HCT116 (cell line): ENCODE measurements at regions not wholly inside any gene's neighbourhood (a gene's known extent, or its start where the extent isn't known, plus 50 kb on each side); places are given as distances from the start of the nearest gene placed in this dataset.

ENCODE experiments used
- ATAC-seq: fragments of 200-7000 bp; cut with Tn5 transposase; 2 replicates; pipeline ENCODE4 v1.9.1; 2020; ENCODE audit warnings: mild to moderate bottlenecking, moderate library complexity
- BruUV-seq: library from RNA; stranded (reverse); fragments of 400-500 nt; replicated peaks from 2 replicates; lab custom pipeline; 2021; lab: Mats Ljungman, UMichigan
- CTCF ChIA-PET: fragments of 300-600 bp; sonication (Branson Sonifier 250); formaldehyde crosslinking; loops from one replicate; lab custom pipeline; 2021; ENCODE audit warnings: antibody characterized with exemption; lab: Charles Lee
- POLR2A ChIA-PET: fragments of 300-600, 350-600 bp; sonication (Branson Sonifier 250); formaldehyde crosslinking; loops from one replicate; lab custom pipeline; 2021; ENCODE audit warnings: antibody characterized with exemption; lab: Charles Lee
- RAD21 ChIA-PET, 2 experiments: fragments of 300-600 bp; sonication (Branson Sonifier 250); formaldehyde crosslinking; loops; one replicate each; lab custom pipeline; 2023; ENCODE audit warnings: low total read pairs in 2 of 2; ENCODE audit not compliant: uncharacterized antibody in 2 of 2, unreplicated experiment in 2 of 2, low non-redundant PET in 1 of 2; lab: Charles Lee
- DNase-seq: peaks from one replicate; pipeline ENCODE4 v3.0.0-alpha.2; 2010; ENCODE audit warnings: low read depth, low spot score
- H2AFZ ChIP-seq: fragments of 200-600 bp; shearing (Covaris generic), sonication (generic); 2 replicates; pipeline ENCODE4 v1.6.1; 2017; ENCODE audit warnings: low read depth, mixed run types, mixed read lengths, antibody characterized with exemption, low read length; ENCODE audit not compliant: poor library complexity, severe bottlenecking
- H3K27ac ChIP-seq: 2 replicates; pipeline ENCODE4 v1.5.1; 2012; ENCODE audit warnings: low read depth, low read length
- H3K27me3 ChIP-seq: fragments of 200-600 bp; sonication (generic); 2 replicates; pipeline ENCODE4 v1.6.1; 2016; ENCODE audit warnings: mixed run types, low read length, mixed read lengths; ENCODE audit not compliant: insufficient read depth
- H3K36me3 ChIP-seq, 2 experiments: fragments of 200-500 bp in 1 of 2; fragments of 200-600 bp in 1 of 2; sonication (Bioruptor generic) in 1 of 2; sonication (generic) in 1 of 2; 2 replicates each; pipeline versions ENCODE4 v1.5.1 to v1.6.1; 2014 to 2016; ENCODE audit warnings: low read length in 2 of 2, inconsistent platforms in 1 of 2, mixed read lengths in 1 of 2, mixed run types in 1 of 2; ENCODE audit not compliant: insufficient read depth in 2 of 2, control insufficient read depth in 1 of 2
- H3K4me1 ChIP-seq, 2 experiments: fragments of 200-600 bp in 1 of 2; sonication (generic) in 1 of 2; 2 replicates each; pipeline versions ENCODE4 v1.5.1 to v1.6.1; 2012 to 2017; ENCODE audit warnings: low read length in 2 of 2, inconsistent platforms in 1 of 2, mild to moderate bottlenecking in 1 of 2, mixed read lengths in 1 of 2, mixed run types in 1 of 2, moderate library complexity in 1 of 2; ENCODE audit not compliant: insufficient read depth in 2 of 2, control insufficient read depth in 1 of 2
- H3K4me2 ChIP-seq: fragments of 200-600 bp; sonication (generic); 2 replicates; pipeline ENCODE4 v1.6.1; 2017; ENCODE audit warnings: mixed run types, low read length, mixed read lengths
- H3K4me3 ChIP-seq, 2 experiments: fragments of 200-600 bp in 1 of 2; sonication (generic) in 1 of 2; replicated peaks in 1 of 2; 2 replicates each; pipeline ENCODE4 v1.5.1; 2011 to 2016; ENCODE audit warnings: low read length in 2 of 2, control low read depth in 1 of 2, low read depth in 1 of 2, mild to moderate bottlenecking in 1 of 2, mixed read lengths in 1 of 2, mixed run types in 1 of 2
- H3K79me2 ChIP-seq: fragments of 200-600 bp; sonication (generic); 2 replicates; pipeline ENCODE4 v1.6.1; 2017; ENCODE audit warnings: mild to moderate bottlenecking, mixed run types, low read length, moderate library complexity, mixed read lengths; ENCODE audit not compliant: insufficient read depth
- H3K9ac ChIP-seq: fragments of 200-600 bp; sonication (generic); 2 replicates; pipeline ENCODE4 v1.6.1; 2016; ENCODE audit warnings: low read length, mixed read lengths
- H3K9me2 ChIP-seq: fragments of 200-600 bp; sonication (generic), shearing (Covaris generic); 2 replicates; pipeline ENCODE4 v1.6.1; 2017; ENCODE audit warnings: mixed run types, mild to moderate bottlenecking, moderate library complexity; ENCODE audit not compliant: insufficient read depth
- H3K9me3 ChIP-seq, 2 experiments: fragments of 200-500 bp in 1 of 2; fragments of 200-600 bp in 1 of 2; sonication (Bioruptor generic) in 1 of 2; sonication (generic) in 1 of 2; 2 replicates each; pipeline ENCODE4 v1.6.1; 2014 to 2017; ENCODE audit warnings: low read length in 2 of 2, mixed read lengths in 2 of 2, inconsistent platforms in 1 of 2, low read depth in 1 of 2, mild to moderate bottlenecking in 1 of 2, mixed run types in 1 of 2, moderate library complexity in 1 of 2; ENCODE audit not compliant: control insufficient read depth in 1 of 2, insufficient read depth in 1 of 2
- H4K20me1 ChIP-seq: fragments of 200-600 bp; sonication (generic), shearing (Covaris generic); 2 replicates; pipeline ENCODE4 v1.6.1; 2017; ENCODE audit warnings: mixed run types, mild to moderate bottlenecking, moderate library complexity; ENCODE audit not compliant: insufficient read depth
- ATF3 ChIP-seq: IDR thresholded peaks from 2 replicates; pipeline ENCODE4 v1.6.1; 2012
- CBX3 ChIP-seq: IDR thresholded peaks from 2 replicates; pipeline ENCODE4 v1.6.1; 2012; ENCODE audit warnings: low read depth
- CTCF ChIP-seq, 3 experiments: fragments of 200-600 bp in 1 of 3; sonication (generic) in 1 of 3; IDR thresholded peaks in 2 of 3; conservative IDR thresholded peaks in 1 of 3; 2 replicates each; pipeline ENCODE4 v1.5.1; 2012 to 2017; ENCODE audit warnings: low read depth in 2 of 3, low read length in 2 of 3, antibody characterized with exemption in 1 of 3, borderline replicate concordance in 1 of 3, control low read depth in 1 of 3, mild to moderate bottlenecking in 1 of 3, mixed read lengths in 1 of 3, mixed run types in 1 of 3, moderate library complexity in 1 of 3; ENCODE audit not compliant: insufficient read depth in 1 of 3
- EGR1 ChIP-seq: IDR thresholded peaks from 2 replicates; pipeline ENCODE4 v1.6.1; 2012; ENCODE audit warnings: low read depth
- ELF1 ChIP-seq: IDR thresholded peaks from 2 replicates; pipeline ENCODE4 v1.6.1; 2012; ENCODE audit warnings: low read depth, borderline replicate concordance
- EZH2phosphoT487 ChIP-seq: fragments of 200-600 bp; IDR thresholded peaks from 2 replicates; pipeline ENCODE4 v1.6.1; 2018; ENCODE audit warnings: antibody characterized with exemption, borderline replicate concordance
- FOSL1 ChIP-seq: IDR thresholded peaks from 2 replicates; pipeline ENCODE4 v1.6.1; 2012; ENCODE audit warnings: low read depth
- JUND ChIP-seq: IDR thresholded peaks from 2 replicates; pipeline ENCODE4 v1.6.1; 2012
- MAX ChIP-seq: IDR thresholded peaks from 2 replicates; pipeline ENCODE4 v1.6.1; 2012
- POLR2A ChIP-seq: IDR thresholded peaks from 2 replicates; pipeline ENCODE4 v1.7.0; 2011; ENCODE audit warnings: borderline replicate concordance; ENCODE audit not compliant: insufficient read depth, insufficient read length; ENCODE audit errors: extremely low read depth
- RAD21 ChIP-seq: IDR thresholded peaks from 2 replicates; pipeline ENCODE4 v1.6.1; 2012; ENCODE audit warnings: low read depth, mild to moderate bottlenecking
- SP1 ChIP-seq: IDR thresholded peaks from 2 replicates; pipeline ENCODE4 v1.6.1; 2012; ENCODE audit warnings: low read depth
- YY1 ChIP-seq: IDR thresholded peaks from 2 replicates; pipeline ENCODE4 v1.6.1; 2011; ENCODE audit warnings: low read length, low read depth, moderate library complexity, mild to moderate bottlenecking; ENCODE audit not compliant: insufficient replicate concordance; ENCODE audit errors: extremely low read depth
- ZBTB33 ChIP-seq: IDR thresholded peaks from 2 replicates; pipeline ENCODE4 v1.6.1; 2011; ENCODE audit warnings: mild to moderate bottlenecking, low read length, moderate library complexity; ENCODE audit not compliant: insufficient replicate concordance; ENCODE audit errors: extremely low read depth
- intact Hi-C: fragments of 100-400 bp; cut with micrococcal nuclease; formaldehyde crosslinking; loops from 2 replicates; pipeline ENCODE4 v1.10.0; 2022

GRCh38 chr17:11001651-11002050, 163.8 kb upstream of the PIRT start:
- BruUV-seq: no TSS peak
- H4K20me1 ChIP-seq: no peaks in the 10 kb centered on the region
- peaks cover 0 to 17% of the 10 kb centered on the region in 2 experiments; a peak in 2 of 4 replicates for H3K9me3 ChIP-seq
- TF ChIP-seq ATF3: no peak
- TF ChIP-seq SP1: no peak
- TF ChIP-seq CBX3: no peak
- TF ChIP-seq ELF1: no peak
- TF ChIP-seq EGR1: no peak
- TF ChIP-seq EZH2phosphoT487: no peak
- TF ChIP-seq JUND: no peak
- TF ChIP-seq YY1: no peak
- no peak for TF ChIP-seq POLR2A
- TF ChIP-seq FOSL1: no peak
- TF ChIP-seq RAD21: no peak
- no peak for TF ChIP-seq MAX
- TF ChIP-seq CTCF (IDR thresholded peaks at IDR 0.05 in 2 of 3, conservative IDR thresholded peaks at IDR 0.05 in 1 of 3; ENCODE audit: borderline replicate concordance in 1 of 3, insufficient read depth in 1 of 3, low read depth in 2 of 3, low read length in 2 of 3): no peak
- no peak for TF ChIP-seq ZBTB33
- TF ChIP-seq, all 23 proteins: peak for 0
- Histone ChIP-seq H2AFZ (no peak overlapping the region), H3K36me3 (no peaks in the 10 kb centered on the region), H3K4me2 (no peak overlapping the region), H3K27ac (no peak overlapping the region), H3K4me1 (no peaks in the 10 kb centered on the region), H3K9me2 (no peaks in the 10 kb centered on the region), H3K4me3 (no peak overlapping the region), H3K79me2 (no peaks in the 10 kb centered on the region), H3K9ac (no peak overlapping the region), H3K27me3 (no peaks in the 10 kb centered on the region)
- POLR2A ChIA-PET: no interaction called here
- intact Hi-C loops: no loop called here
- ATAC-seq (no peak), DNase-seq (no peak)
- RAD21 ChIA-PET: no interaction called here
- CTCF ChIA-PET: no interaction called here
